ENCODE measurements at regions not wholly inside any gene's neighbourhood (a gene's known extent, or its start where the extent isn't known, plus 50 kb on each side); places are given as distances from the start of the nearest gene placed in this dataset.

DNA sequence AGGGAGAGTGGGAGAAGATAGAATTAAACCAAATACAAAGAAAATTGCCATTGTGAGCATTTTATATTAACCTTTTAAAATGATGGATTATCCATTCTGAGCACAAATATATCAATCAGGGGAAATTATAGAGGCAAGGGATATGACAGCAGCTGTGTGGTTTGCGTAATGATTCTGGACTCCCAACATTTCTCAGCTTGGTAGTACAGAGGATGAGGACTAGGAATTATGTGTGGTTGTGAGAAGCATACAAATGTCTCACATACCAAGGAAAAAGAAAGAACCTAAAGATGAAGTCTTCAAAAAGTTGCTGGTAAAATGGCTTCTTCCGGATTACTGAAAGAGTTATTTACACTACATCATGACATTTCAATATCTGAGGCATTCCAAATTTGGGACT is 674.6 kb upstream of the NR3C2 start:
- no peaks in the 10 kb centered on the region for H4K20me1 ChIP-seq (ENCODE audit: control insufficient read depth, extremely low read depth, insufficient read depth, low read length)
- no peaks in the 10 kb centered on the region for H3K79me2 ChIP-seq (ENCODE audit: control insufficient read depth, insufficient read depth, low read length)
- no peak for DNase-seq (ENCODE audit: low read depth in 2 of 2)
- no peaks in the 10 kb centered on the region for H3K9me3 ChIP-seq (ENCODE audit: control insufficient read depth, insufficient read depth, low read depth, low read length)
- peaks cover 9% of the 10 kb centered on the region for H3K4me1 ChIP-seq (ENCODE audit: control insufficient read depth, extremely low read depth, insufficient read depth, low read length)
- no peak overlapping the region for H3K9ac ChIP-seq (ENCODE audit: insufficient read depth, low read length)
- no peaks in the 10 kb centered on the region for H3K27me3 ChIP-seq (ENCODE audit: control insufficient read depth, insufficient read depth, low read length)
- H3K4me2 ChIP-seq (ENCODE audit: extremely low read depth, insufficient read depth, low read length): no peak overlapping the region
- TF ChIP-seq EZH2 (IDR thresholded peaks at IDR 0.05; ENCODE audit: low read length, missing control alignments): no peak
- TF ChIP-seq, protein P1, sequence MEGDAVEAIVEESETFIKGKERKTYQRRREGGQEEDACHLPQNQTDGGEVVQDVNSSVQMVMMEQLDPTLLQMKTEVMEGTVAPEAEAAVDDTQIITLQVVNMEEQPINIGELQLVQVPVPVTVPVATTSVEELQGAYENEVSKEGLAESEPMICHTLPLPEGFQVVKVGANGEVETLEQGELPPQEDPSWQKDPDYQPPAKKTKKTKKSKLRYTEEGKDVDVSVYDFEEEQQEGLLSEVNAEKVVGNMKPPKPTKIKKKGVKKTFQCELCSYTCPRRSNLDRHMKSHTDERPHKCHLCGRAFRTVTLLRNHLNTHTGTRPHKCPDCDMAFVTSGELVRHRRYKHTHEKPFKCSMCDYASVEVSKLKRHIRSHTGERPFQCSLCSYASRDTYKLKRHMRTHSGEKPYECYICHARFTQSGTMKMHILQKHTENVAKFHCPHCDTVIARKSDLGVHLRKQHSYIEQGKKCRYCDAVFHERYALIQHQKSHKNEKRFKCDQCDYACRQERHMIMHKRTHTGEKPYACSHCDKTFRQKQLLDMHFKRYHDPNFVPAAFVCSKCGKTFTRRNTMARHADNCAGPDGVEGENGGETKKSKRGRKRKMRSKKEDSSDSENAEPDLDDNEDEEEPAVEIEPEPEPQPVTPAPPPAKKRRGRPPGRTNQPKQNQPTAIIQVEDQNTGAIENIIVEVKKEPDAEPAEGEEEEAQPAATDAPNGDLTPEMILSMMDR (conservative IDR thresholded peaks at IDR 0.05 in 1 of 2, IDR thresholded peaks at IDR 0.05 in 1 of 2; ENCODE audit: low read depth in 1 of 2, low read length in 2 of 2): no peak
- H2AFZ ChIP-seq (ENCODE audit: low read length): no peak overlapping the region
- no peak overlapping the region for H3K4me3 ChIP-seq (replicated peaks in 1 of 4; ENCODE audit: control extremely low read depth in 1 of 4, insufficient read depth in 1 of 4, low read depth in 3 of 4, low read length in 4 of 4)
- H3K36me3 ChIP-seq (ENCODE audit: control insufficient read depth, insufficient read depth, low read length): no peaks in the 10 kb centered on the region
- no peak overlapping the region for H3K27ac ChIP-seq (ENCODE audit: insufficient read depth, low read length)

DNA sequence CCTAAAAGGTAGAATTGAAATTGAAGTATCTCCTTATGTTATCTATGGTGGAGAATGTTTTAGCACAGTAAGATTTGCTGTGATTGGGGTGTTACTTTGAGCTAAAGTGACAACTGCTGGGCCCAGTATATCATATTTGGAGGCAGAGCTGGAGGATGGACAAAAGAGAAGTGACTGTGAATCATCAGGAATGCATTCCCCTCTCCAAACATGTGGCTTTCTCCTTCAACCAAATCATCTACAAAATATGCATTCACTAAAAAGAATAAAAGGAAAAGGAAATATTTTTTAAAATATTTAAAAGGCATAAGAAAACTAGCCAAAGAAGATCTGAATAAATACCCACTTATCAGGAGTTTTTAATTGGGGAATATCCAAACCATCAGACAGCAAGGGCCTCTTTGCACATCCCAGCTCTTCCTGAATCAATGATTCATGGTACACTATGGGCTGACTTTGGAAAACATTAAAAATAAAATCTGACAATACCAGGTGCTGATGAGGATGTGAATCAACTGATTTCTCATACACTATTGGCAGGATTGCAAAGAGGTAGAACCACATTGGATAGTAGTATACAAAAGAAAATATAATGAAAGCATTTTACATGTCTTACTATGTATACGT is 671.7 kb upstream of the NR3C2 start:
- H3K27me3 ChIP-seq (ENCODE audit: control insufficient read depth, insufficient read depth, low read length): no peaks in the 10 kb centered on the region
- no peaks in the 10 kb centered on the region for H3K9me3 ChIP-seq (ENCODE audit: control insufficient read depth, insufficient read depth, low read depth, low read length)
- H4K20me1 ChIP-seq (ENCODE audit: control insufficient read depth, extremely low read depth, insufficient read depth, low read length): no peaks in the 10 kb centered on the region
- no peaks in the 10 kb centered on the region for H3K36me3 ChIP-seq (ENCODE audit: control insufficient read depth, insufficient read depth, low read length)
- no peak overlapping the region for H3K27ac ChIP-seq (ENCODE audit: insufficient read depth, low read length)
- no peak overlapping the region for H2AFZ ChIP-seq (ENCODE audit: low read length)
- no peak for TF ChIP-seq EZH2 (IDR thresholded peaks at IDR 0.05; ENCODE audit: low read length, missing control alignments)
- TF ChIP-seq, protein P1 (conservative IDR thresholded peaks at IDR 0.05 in 1 of 2, IDR thresholded peaks at IDR 0.05 in 1 of 2; ENCODE audit: low read depth in 1 of 2, low read length in 2 of 2): no peak
- no peak overlapping the region for H3K9ac ChIP-seq (ENCODE audit: insufficient read depth, low read length)
- H3K79me2 ChIP-seq (ENCODE audit: control insufficient read depth, insufficient read depth, low read length): no peaks in the 10 kb centered on the region
- H3K4me1 ChIP-seq (ENCODE audit: control insufficient read depth, extremely low read depth, insufficient read depth, low read length): peaks cover 9% of the 10 kb centered on the region
- H3K4me3 ChIP-seq (replicated peaks in 1 of 4; ENCODE audit: control extremely low read depth in 1 of 4, insufficient read depth in 1 of 4, low read depth in 3 of 4, low read length in 4 of 4): no peak overlapping the region
- DNase-seq (ENCODE audit: low read depth in 2 of 2): peak; percentile 72 to 91
- peak overlapping the region; percentile 21 for H3K4me2 ChIP-seq (ENCODE audit: extremely low read depth, insufficient read depth, low read length)

DNA sequence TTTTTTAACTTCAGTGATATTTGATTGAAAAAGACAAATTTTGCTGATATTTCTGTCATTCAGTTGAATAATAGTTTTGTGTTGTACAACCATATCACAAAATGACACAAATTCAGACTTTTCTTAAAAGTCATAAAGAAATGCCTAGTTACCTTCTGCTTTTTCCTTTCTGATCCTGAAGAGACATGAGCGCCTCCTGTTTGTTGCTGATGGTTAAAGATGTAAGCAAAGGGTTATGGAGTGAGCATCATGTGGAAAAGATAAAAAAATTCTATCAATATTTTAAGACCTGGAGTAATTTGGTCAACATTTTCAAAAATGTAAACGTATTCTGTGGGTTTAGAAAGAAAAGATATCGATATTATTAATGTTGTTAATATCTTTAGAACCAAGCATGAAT is 669.9 kb upstream of the NR3C2 start:
- Histone ChIP-seq H3K9me3 (ENCODE audit: control insufficient read depth, insufficient read depth, low read depth, low read length) (no peaks in the 10 kb centered on the region), H3K9ac (ENCODE audit: insufficient read depth, low read length) (no peak overlapping the region), H2AFZ (ENCODE audit: low read length) (no peak overlapping the region), H3K36me3 (ENCODE audit: control insufficient read depth, insufficient read depth, low read length) (no peaks in the 10 kb centered on the region), H3K4me2 (ENCODE audit: extremely low read depth, insufficient read depth, low read length) (no peak overlapping the region), H3K79me2 (ENCODE audit: control insufficient read depth, insufficient read depth, low read length) (no peaks in the 10 kb centered on the region), H3K27me3 (ENCODE audit: control insufficient read depth, insufficient read depth, low read length) (no peaks in the 10 kb centered on the region), H3K27ac (ENCODE audit: insufficient read depth, low read length) (no peak overlapping the region), H3K4me3 (replicated peaks in 1 of 4; ENCODE audit: control extremely low read depth in 1 of 4, insufficient read depth in 1 of 4, low read depth in 3 of 4, low read length in 4 of 4) (no peak overlapping the region), H3K4me1 (ENCODE audit: control insufficient read depth, extremely low read depth, insufficient read depth, low read length) (peaks cover 9% of the 10 kb centered on the region), H4K20me1 (ENCODE audit: control insufficient read depth, extremely low read depth, insufficient read depth, low read length) (no peaks in the 10 kb centered on the region)
- DNase-seq (ENCODE audit: low read depth in 2 of 2): no peak
- TF ChIP-seq, protein P1 (conservative IDR thresholded peaks at IDR 0.05 in 1 of 2, IDR thresholded peaks at IDR 0.05 in 1 of 2; ENCODE audit: low read depth in 1 of 2, low read length in 2 of 2): no peak
- no peak for TF ChIP-seq EZH2 (IDR thresholded peaks at IDR 0.05; ENCODE audit: low read length, missing control alignments)
